COLO668 (cell line): ENCODE measurements at regions not wholly inside any gene's neighbourhood (a gene's known extent, or its start where the extent isn't known, plus 50 kb on each side); places are given as distances from the start of the nearest gene placed in this dataset.
"Not testable (repeated sequence)": the region's sequence is repeated elsewhere in the genome, so short reads cannot be mapped to it uniquely, and the experiment has no call there.

Source experiments
- DNase-seq: peaks from one replicate; lab custom pipeline; 2025; ENCODE audit not compliant: unreplicated experiment; lab: John Stamatoyannopoulos, UW

- no peak for DNase-seq
Observed at GRCh38 chr20:24831232-24831631, 117.8 kb upstream of the CST7 start.

DNA sequence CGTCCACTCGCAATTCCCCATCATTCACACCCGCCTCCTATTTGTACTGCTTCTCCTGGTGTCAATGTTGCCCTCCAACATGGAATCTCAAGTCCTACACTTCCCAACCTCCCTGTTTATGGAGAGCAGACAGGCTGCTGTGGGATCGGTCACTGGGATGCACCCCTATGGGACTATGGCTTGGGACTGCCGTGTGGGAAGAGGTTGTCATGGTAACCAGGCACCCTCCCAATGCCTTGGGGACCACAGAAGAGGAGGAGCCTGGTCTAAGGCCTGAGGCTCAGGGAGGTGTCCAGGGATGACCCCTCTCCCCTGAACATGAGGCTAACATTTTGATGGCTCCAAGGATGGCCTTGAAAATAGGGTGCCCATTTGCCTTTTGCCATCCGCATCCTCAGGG is 116.6 kb upstream of the CST7 start:
- no peak for DNase-seq

DNA sequence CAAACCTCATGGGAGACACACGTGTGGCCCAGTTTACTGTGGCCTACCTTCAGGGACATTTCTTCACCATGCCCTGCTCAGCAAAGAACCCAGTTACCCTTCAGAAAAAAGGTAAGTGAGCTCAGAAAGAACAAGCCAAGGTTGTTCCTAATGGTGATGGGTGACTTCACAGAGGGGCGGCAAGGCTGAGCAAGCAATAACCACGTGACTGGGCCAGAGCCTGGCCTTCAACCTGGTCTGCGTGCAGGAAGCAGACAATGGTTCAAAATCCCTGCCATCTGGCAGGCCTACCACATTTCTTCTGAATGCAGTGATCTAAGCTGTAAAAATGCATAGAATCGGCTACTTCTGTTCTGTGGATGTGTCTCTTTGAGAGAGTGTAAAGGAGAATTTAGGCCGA is 115.5 kb upstream of the CST7 start:
- DNase-seq: no peak

GRCh38 chr20:24834310-24834709 is 114.8 kb upstream of the CST7 start:
- DNase-seq: no peak

- no peak for DNase-seq
Observed at GRCh38 chr20:24835195-24835594, 113.9 kb upstream of the CST7 start.

DNA sequence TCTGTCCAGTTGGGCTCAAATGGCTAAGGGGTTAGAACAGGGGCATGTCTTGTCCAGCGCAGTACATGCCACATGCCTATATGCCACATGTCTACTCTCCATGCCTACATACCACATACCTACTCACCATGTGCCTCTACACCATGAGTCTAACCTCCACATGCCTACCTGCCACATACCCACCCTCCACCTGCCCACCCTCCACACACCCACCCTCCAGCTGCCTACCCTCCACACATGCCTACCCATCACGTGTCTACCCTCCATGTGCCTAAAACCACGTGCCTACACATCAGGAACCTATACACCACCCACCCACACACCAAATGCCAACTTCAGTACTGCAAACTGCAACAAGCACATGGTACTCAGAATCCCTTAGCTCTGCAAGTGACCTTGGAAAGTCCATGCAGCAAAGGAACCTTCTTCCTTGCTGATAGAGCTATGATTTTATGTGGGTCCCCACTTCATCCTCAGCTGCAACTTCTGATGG is 113.0 kb upstream of the CST7 start:
- no peak for DNase-seq

DNA sequence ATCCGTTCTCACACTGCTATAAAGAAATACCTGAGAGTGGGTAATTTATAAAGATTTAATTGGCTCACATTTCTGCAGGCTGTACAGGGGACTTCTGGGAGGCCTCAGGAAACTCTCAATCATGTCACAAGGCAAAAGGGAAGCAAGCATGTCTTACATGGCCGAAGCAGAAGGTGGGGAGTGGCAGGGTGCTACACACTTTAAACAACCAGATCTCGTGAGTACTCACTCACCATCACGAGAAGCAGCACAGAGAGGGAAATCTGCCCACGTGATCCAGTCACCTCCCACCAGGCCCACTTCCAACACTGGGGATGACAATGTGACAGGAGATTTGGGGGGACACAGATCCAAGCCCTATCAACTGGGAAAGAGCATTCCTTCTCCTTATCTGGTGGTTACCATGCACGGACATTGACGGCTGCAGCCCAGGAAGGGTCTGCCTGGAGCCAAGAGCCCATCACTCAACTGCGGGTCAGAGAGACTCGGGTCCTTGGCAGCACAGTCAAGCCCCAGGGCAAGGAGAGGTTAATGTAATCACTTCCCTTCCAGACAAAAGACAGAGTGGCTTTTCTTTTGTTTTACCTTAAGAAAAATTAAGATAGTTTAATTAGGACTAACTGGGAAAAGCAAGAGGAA is 112.3 kb upstream of the CST7 start:
- no peak for DNase-seq

- no peak for DNase-seq
Observed at GRCh38 chr20:24837781-24838450, 111.2 kb upstream of the CST7 start.

- no peak for DNase-seq
Observed at GRCh38 chr20:24838546-24839535, 110.2 kb upstream of the CST7 start.

- DNase-seq: no peak
Observed at GRCh38 chr20:24840121-24840713, 108.9 kb upstream of the CST7 start.

- no peak for DNase-seq
Observed at GRCh38 chr20:24842274-24842917, 106.7 kb upstream of the CST7 start.

- no peak for DNase-seq
Observed at GRCh38 chr20:24842918-24843715, 106.0 kb upstream of the CST7 start.

GRCh38 chr20:24850176-24850575 is 98.9 kb upstream of the CST7 start:
- DNase-seq: no peak

GRCh38 chr20:24851346-24852019 is 97.6 kb upstream of the CST7 start:
- no peak for DNase-seq

DNA sequence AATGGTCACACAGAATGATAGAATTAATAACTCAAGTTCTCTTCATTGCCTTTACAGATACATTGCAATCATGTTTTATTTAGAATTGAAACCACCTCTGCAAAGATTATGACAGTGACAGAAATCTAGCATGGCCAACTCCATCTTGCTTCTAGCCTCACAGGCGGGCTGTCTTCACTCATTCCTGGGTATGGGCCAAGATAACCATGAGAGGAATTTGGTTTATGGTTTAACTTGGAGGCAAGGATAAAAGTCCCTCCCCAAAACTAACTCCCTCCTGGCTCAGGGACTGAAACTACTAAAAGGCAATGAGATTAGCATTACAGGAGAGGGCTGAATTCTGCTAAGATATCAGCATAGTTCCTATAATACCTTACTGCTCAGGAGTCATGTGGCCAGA is 95.2 kb upstream of the CST7 start:
- no peak for DNase-seq

- no peak for DNase-seq
Observed at GRCh38 chr20:24855848-24856247, 93.2 kb upstream of the CST7 start.

DNA sequence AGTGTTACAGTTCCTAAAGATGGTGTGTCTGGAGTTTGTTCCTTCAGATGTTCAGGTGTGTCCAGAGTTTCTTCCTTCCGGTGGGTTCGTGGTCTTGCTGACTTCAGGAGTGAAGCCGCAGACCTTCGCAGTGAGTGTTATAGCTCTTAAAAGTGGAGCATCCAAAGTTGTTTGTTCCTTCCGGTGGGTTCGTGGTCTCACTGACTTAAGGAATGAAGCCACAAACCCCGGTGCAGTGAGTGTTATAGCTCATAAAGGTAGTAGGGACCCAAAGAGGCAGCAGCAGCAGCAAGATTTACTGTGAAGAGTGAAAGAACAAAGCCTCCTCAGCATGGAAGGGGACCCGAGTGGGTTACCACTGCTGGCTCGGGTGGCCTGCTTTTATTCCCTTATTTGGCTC is 90.6 kb upstream of the CST7 start:
- not testable (repeated sequence) for DNase-seq

DNA sequence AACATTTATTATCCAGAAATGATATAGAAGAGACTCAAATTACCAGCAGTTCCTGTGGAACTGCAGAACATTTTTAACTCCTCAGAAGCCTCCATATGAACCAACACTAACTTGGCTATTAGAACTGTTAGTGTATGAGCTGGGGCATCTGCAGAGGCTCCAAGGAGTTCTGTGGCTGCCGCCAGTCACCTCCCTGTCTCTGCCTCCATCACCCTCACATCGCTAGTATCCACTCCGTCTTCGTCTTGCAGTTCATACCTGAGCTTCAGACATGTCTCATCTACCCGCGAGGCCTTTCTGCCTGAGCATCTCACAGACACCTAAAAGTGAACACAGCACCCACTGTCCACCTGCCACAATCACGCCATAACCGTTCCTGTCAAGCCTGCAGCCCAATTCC is 89.5 kb upstream of the CST7 start:
- DNase-seq: no peak

GRCh38 chr20:24862186-24862585 is 86.9 kb upstream of the CST7 start:
- DNase-seq: no peak
